ENCODE measurements at regions not wholly inside any gene's neighbourhood (a gene's known extent, or its start where the extent isn't known, plus 50 kb on each side); places are given as distances from the start of the nearest gene placed in this dataset.

DNA sequence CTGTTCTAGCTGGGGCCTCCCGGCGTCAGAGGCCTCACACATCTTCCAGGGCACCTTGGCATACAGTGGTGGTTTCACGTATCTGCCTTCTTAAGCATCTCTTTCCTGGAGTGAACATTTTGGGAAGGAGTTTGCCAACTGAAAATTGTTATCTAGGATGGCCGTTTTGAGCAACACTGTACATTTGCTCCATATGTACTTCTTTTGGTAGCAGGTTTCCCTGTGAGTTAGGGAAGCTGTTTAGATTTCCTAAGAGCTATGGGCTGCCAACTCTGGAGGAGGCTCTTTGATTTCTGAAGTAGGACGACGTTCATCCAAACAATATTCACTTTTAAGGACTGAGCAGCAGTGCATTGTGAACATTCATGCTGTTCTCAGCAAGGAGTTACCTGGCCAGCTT, 665.9 kb downstream of the SQOR start:
- TF ChIP-seq, protein P1, sequence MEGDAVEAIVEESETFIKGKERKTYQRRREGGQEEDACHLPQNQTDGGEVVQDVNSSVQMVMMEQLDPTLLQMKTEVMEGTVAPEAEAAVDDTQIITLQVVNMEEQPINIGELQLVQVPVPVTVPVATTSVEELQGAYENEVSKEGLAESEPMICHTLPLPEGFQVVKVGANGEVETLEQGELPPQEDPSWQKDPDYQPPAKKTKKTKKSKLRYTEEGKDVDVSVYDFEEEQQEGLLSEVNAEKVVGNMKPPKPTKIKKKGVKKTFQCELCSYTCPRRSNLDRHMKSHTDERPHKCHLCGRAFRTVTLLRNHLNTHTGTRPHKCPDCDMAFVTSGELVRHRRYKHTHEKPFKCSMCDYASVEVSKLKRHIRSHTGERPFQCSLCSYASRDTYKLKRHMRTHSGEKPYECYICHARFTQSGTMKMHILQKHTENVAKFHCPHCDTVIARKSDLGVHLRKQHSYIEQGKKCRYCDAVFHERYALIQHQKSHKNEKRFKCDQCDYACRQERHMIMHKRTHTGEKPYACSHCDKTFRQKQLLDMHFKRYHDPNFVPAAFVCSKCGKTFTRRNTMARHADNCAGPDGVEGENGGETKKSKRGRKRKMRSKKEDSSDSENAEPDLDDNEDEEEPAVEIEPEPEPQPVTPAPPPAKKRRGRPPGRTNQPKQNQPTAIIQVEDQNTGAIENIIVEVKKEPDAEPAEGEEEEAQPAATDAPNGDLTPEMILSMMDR (IDR thresholded peaks at IDR 0.05): no peak
- TF ChIP-seq ZFX (IDR thresholded peaks at IDR 0.05; ENCODE audit: borderline replicate concordance): no peak
